Activated CD8-positive, alpha-beta memory T cell treated with anti-CD3 and anti-CD28 coated beads for 1 hour (primary cell): ENCODE measurements at regions not wholly inside any gene's neighbourhood (a gene's known extent, or its start where the extent isn't known, plus 50 kb on each side); places are given as distances from the start of the nearest gene placed in this dataset.

Source experiments
- DNase-seq, 2 donors: peaks; one replicate each; pipeline ENCODE4 v3.0.0-alpha.2; 2020; ENCODE audit warnings: low read depth in 1 of 2; ENCODE audit errors: extremely low read depth in 1 of 2

DNA sequence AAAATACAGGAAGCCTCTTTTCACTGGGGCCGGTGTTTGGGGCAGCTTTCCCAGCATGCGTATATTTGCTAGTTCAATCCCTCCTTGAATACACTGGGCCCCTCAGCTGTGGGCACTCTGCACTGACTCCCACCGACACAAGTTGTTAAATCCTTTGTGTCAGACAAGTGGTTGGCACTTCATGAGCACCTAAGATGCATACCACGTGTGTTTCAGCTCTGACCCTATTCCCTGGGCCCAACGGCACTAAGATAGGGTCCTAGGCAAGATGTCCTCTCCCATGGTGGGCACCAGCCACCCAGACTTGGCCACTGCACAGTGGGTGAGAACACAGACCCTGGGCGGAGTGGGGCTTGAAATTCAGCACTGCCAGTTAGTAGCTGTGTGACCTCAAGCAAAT lies 173.8 kb downstream of the BCL11B start:
- no peak for DNase-seq

DNA sequence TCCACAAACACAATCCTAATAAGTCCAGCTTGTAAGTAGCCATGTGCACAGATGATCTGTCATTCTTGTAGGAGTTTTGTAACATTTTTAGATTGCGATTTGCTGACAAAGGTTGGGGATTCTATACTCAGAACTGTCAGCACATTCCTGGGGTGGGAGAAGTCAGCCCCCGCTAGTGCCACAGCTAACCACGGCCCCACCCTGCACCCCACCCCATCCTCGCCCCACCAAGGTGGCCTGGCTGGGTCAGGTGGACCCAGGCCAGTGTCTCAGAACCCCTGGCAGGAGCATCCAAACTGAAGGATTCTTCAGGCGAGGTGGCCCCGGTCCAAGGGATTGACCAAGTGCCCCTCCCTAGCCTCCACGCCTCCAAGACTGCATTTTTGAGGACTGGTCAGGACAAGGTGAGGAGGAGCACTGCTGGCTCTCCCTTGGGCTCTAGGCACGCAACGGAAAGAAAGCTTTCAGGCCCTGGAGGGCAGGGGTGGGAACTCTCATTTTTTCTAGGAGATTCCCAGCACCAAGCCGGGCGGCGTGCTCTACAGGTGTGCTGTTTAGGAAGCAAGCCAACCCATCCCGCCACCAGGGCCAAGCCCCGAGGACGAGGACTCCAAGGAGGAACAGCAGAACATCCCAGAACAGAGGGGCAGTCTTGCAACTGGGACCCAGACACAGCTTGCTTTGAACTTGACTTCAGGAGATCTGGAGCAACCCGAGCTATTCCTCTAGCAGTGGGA lies 172.8 kb downstream of the BCL11B start:
- no peak for DNase-seq

DNA sequence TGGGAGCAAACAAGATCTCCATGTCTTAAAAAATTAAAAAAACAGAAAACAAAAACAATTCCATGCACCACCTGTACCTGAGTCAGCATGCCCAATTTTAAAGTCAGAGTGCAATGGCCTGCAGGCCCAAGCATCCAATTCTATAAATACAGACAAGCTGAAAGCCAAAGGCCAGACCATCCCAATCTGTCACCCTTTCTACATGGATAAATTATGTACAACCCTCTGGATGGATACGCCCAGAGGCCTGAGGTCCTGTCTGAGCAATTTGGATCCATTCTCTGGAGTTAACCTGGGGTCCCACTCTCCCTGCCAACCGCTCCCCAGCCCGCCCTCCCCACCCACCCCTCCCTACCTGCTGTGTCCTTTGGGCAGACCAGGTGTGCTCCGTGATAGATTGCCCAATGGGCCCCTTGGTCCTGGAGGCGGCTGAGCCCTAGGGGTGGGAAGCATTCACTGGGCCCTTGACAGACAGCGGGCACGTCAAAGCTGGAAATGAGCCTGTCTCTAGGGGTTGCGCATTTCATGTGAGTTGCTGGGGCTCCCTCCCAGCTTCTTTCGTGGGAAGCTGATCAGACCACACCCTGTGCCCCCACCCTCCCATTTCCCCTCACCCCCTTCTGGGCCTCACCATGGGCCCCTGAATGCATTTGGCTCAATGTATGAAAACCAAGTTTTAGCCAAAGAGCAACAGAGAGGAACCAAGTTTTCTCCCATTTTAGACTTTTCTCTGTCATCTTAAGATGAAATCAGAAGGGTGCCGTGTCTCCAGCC lies 171.3 kb downstream of the BCL11B start:
- DNase-seq = no peak

DNA sequence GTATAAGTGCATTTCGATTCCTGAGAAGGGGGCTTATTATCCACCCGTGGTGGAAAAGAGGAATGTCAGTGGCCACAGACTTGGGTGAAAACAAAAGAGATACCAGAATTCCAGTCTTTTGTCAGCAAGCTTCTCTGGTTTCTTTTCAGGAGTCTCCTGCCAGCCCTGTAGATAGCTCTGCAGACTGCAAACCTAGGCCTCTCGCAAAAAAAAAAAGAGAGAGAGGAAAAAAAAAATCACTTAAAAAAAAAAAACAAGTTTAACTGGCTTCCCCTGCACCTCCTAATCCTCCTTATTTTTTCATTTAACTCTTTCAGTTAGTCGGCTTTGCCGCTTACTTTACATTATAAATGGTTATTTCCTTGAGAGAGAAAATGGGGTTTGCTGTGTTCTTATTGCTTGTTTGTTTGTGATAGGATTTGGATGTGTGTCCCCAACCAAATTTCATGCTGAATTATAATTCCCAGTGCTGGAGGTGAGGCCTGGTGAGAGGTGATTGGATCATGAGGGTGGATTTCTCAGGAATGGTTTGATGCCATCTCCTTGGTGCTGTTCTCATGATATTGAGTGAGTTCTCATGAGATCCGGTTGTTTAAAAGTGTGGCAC lies 170.0 kb downstream of the BCL11B start:
- no peak for DNase-seq

DNA sequence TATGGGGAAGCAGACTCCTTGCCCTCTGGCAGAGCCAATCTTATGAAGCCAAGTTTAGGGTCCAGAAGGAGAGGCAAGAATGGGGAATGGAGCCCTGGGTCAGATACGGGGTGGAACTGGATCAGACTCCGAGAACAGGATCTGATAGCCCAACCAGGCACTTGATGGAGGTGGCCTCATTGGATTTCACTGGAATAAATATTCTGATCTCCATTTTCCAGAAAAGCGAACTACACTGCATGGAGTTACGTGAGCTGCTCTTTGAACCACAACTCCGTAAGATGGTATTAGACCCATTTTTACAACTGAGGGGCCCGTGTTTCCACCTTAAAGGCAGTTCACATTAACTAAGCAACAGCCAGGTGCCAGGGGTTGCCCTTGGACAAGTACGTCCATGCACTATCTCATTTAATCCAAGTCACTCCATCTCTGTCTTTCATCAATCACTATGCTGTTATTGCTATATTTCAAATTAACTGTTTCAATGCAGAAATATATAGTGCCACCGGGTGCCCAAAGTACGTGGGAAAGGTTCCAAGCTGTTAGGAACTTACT lies 155.2 kb downstream of the BCL11B start:
- DNase-seq = no peak

DNA sequence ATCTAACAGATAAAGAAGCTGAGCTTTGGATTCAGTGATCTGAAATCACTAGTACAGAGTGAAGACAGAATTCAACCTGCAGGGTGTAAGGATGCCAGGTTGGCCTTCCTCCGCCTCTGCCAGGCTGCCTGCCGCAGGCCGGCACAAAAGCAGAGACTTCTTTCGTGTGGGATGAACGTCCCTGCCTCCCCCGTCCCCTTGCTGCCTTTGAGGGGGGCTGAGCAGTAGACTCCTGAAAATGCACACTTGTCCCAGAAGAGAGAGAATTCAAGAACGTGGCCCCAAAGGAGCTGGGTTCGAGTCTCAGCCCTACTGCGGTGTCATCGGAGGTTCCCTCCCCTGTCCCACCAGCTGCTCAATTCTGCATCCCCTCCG lies 154.3 kb downstream of the BCL11B start:
- no peak for DNase-seq

DNA sequence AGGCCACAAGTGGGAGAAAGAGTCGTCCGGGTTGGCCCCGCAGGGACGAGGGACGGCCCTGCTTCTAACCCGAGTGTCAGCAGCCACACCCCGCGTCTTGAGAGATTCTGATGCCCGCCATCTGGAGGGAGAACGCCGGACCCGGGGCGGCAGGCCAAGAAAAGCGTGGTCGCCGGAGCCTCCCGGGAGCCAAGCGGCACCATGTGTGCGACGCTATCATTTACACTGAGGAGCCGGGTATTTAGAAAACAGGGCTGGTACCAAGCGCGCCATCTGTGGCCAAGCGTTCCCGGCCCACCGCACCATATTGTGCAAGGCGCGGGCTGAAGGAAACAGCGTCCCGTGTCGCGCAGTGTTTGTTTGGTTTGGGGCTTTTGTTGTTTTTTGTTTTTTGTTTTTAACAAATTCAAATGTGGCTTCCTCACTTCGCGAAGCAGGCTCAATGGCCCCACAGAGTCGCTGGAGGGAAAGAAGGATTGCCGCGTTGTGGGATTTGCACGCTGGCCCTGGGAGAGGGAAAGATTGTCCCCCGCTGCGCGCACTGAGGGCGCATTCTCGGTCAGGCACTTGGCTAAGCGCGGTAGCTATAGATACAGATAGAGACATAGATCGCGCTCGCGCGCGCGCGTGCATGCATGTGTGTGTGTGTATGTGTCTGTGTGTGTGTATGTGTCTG lies 153.8 kb downstream of the BCL11B start:
- no peak for DNase-seq

DNA sequence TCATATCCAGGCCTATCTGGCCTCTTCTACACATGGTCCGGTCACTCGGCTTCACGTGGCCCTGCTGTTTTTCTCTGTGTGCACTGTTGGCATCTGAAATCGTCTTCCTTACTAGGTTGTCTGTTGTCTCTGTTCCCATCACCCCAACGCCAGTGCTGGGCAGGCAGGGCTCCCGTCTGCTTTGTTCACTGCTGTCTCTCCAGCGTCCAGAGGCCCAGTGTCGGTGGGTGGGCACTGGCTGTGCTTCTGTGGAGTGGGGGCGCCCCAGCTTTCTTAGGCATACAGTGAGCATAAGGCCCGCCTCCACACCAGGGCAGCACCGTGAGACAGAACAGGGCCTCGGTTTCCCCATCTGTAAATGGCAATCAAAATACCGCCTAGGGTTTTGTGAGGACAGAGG lies 153.1 kb downstream of the BCL11B start:
- DNase-seq = no peak
